ENCODE measurements at regions not wholly inside any gene's neighbourhood (a gene's known extent, or its start where the extent isn't known, plus 50 kb on each side); places are given as distances from the start of the nearest gene placed in this dataset.

- Histone ChIP-seq H2BK120ac (replicated peaks; ENCODE audit: low read depth, low read length) (no peak overlapping the region), H3K27me3 (replicated peaks in 1 of 4; ENCODE audit: control insufficient read depth in 3 of 4, extremely low read depth in 1 of 4, insufficient read depth in 3 of 4, low read length in 3 of 4) (no peaks in the 10 kb centered on the region), H3K4me3 (ENCODE audit: extremely low read depth in 1 of 4, insufficient read depth in 2 of 4, low read depth in 3 of 4, low read length in 4 of 4) (no peak overlapping the region), H3K9ac (replicated peaks in 1 of 4; ENCODE audit: extremely low read depth in 1 of 4, low read depth in 3 of 4, low read length in 3 of 4) (no peak overlapping the region), H3K4me1 (replicated peaks in 1 of 4; ENCODE audit: control insufficient read depth in 3 of 4, insufficient read depth in 4 of 4, low read length in 3 of 4) (peaks cover 0 to 8% (median 4%) of the 10 kb centered on the region in 4 experiments; a peak in 4 of 7 replicates), H4K5ac (ENCODE audit: insufficient read length, low read depth, low read length) (no peak overlapping the region), H2AK5ac (ENCODE audit: low read depth, low read length) (no peak overlapping the region), H3K27ac (ENCODE audit: low read depth, low read length) (no peak overlapping the region), H4K20me1 (replicated peaks in 1 of 2; ENCODE audit: control insufficient read depth in 1 of 2, insufficient read depth in 2 of 2, low read length in 2 of 2) (no peaks in the 10 kb centered on the region), H2BK20ac (ENCODE audit: low read length) (no peak overlapping the region), H3K9me3 (ENCODE audit: insufficient read depth in 2 of 2, low read depth in 1 of 2, low read length in 1 of 2) (peaks cover 3 to 4% of the 10 kb centered on the region in 2 experiments; a peak in 3 of 4 replicates), H2BK15ac (ENCODE audit: low read length) (no peak overlapping the region), H4K8ac (ENCODE audit: extremely low read depth, insufficient read depth, low read length) (no peak overlapping the region), H3K23ac (ENCODE audit: insufficient read length) (no peak overlapping the region), H3K4ac (replicated peaks; ENCODE audit: insufficient read length, low read depth, low read length) (no peak overlapping the region), H3K18ac (ENCODE audit: extremely low read depth, low read length) (no peak overlapping the region), H3K23me2 (ENCODE audit: low read depth, low read length) (no peaks in the 10 kb centered on the region), H2AFZ (ENCODE audit: low read length) (no peak overlapping the region), H3K4me2 (ENCODE audit: insufficient read depth in 1 of 2, low read depth in 2 of 2, low read length in 2 of 2) (no peak overlapping the region), H2BK5ac (ENCODE audit: low read depth, low read length) (no peak overlapping the region), H3K79me1 (ENCODE audit: low read depth, low read length) (no peaks in the 10 kb centered on the region), H3K56ac (replicated peaks; ENCODE audit: insufficient read length, low read depth, low read length) (no peak overlapping the region), H3K14ac (ENCODE audit: insufficient read length) (no peak overlapping the region), H3K36me3 (ENCODE audit: control insufficient read depth in 2 of 4, insufficient read depth in 4 of 4, low read length in 3 of 4) (no peaks in the 10 kb centered on the region), H4K91ac (replicated peaks; ENCODE audit: insufficient read length, low read length) (no peak overlapping the region), H2BK12ac (ENCODE audit: low read depth, low read length) (no peak overlapping the region), H3K79me2 (ENCODE audit: control insufficient read depth in 1 of 2, insufficient read depth in 2 of 2, low read length in 2 of 2) (no peaks in the 10 kb centered on the region)
- TF ChIP-seq ASH2L (IDR thresholded peaks at IDR 0.05; ENCODE audit: low read length), result no peak
- TF ChIP-seq EGR1 (IDR thresholded peaks at IDR 0.05; ENCODE audit: borderline replicate concordance, low read depth, low read length), result no peak
- no peak for TF ChIP-seq TAF7 (optimal IDR thresholded peaks at IDR 0.05; ENCODE audit: borderline replicate concordance, low read depth, low read length)
- ChIA-PET CTCF (ENCODE audit: partially characterized antibody) (interaction anchor here (0.5 to 1.3 kb wide), 2 partner anchors 42 to 117 kb away, joined by 3 read pairs; no protein-coding TSS in a partner anchor), POLR2A (ENCODE audit: partially characterized antibody) (no interaction called here)
- no peak for DNase-seq (ENCODE audit: low read depth in 1 of 2, low spot score in 2 of 2)
- 92% methylated on average over 4 of the region's 4 CpGs; no CpG with 5 or more reads in 1 of the 2 experiments for WGBS, 2 experiments (ENCODE audit: extremely low coverage in 1 of 2, insufficient coverage in 1 of 2, insufficient read length in 1 of 2, insufficient replicate concordance in 2 of 2, low coverage in 1 of 2, low lambda C conversion rate in 2 of 2, missing lambda C conversion rate in 1 of 2)
- no peak for FAIRE-seq
Observed at GRCh38 chr4:185919107-185919506, 107.1 kb upstream of the SORBS2 start.

All from H1 (cell line).